ENCODE measurements at regions not wholly inside any gene's neighbourhood (a gene's known extent, or its start where the extent isn't known, plus 50 kb on each side); places are given as distances from the start of the nearest gene placed in this dataset.

- no peak for DNase-seq (ENCODE audit: low read depth in 3 of 3)
These were observed 222.3 kb downstream of the ETS1 start for GRCh38 chr11:128365044-128365443.

GRCh38 chr11:128361451-128362020 is 225.8 kb downstream of the ETS1 start:
- DNase-seq (ENCODE audit: low read depth in 3 of 3) = no peak

- no peak for DNase-seq (ENCODE audit: low read depth in 3 of 3)
These were observed 227.8 kb downstream of the ETS1 start for GRCh38 chr11:128359515-128359914.

GRCh38 chr11:128357073-128357472 is 230.3 kb downstream of the ETS1 start:
- DNase-seq (ENCODE audit: low read depth in 3 of 3) = no peak

GRCh38 chr11:128355558-128355957 is 231.8 kb downstream of the ETS1 start:
- no peak for DNase-seq (ENCODE audit: low read depth in 3 of 3)

GRCh38 chr11:128354476-128354875 is 232.9 kb downstream of the ETS1 start:
- no peak for DNase-seq (ENCODE audit: low read depth in 3 of 3)

GRCh38 chr11:128351168-128351567 is 236.2 kb downstream of the ETS1 start:
- no peak for DNase-seq (ENCODE audit: low read depth in 3 of 3)

GRCh38 chr11:128349650-128350299 is 237.6 kb downstream of the ETS1 start:
- no peak for DNase-seq (ENCODE audit: low read depth in 3 of 3)

- no peak for DNase-seq (ENCODE audit: low read depth in 3 of 3)
These were observed 240.6 kb downstream of the ETS1 start for GRCh38 chr11:128346804-128347203.

- no peak for DNase-seq (ENCODE audit: low read depth in 3 of 3)
These were observed 242.0 kb downstream of the ETS1 start for GRCh38 chr11:128345316-128345715.

GRCh38 chr11:128343870-128344269 is 243.5 kb downstream of the ETS1 start:
- DNase-seq (ENCODE audit: low read depth in 3 of 3) = no peak

GRCh38 chr11:128343135-128343514 is 244.2 kb downstream of the ETS1 start:
- DNase-seq (ENCODE audit: low read depth in 3 of 3) = no peak

GRCh38 chr11:128342511-128343134 is 244.7 kb downstream of the ETS1 start:
- DNase-seq (ENCODE audit: low read depth in 3 of 3) = peak in 1 of 3 experiments; percentile 31

- DNase-seq (ENCODE audit: low read depth in 3 of 3) = no peak
These were observed 245.8 kb downstream of the ETS1 start for GRCh38 chr11:128341280-128342248.

- no peak for DNase-seq (ENCODE audit: low read depth in 3 of 3)
These were observed 247.6 kb downstream of the ETS1 start for GRCh38 chr11:128339792-128340191.

- DNase-seq (ENCODE audit: low read depth in 3 of 3) = no peak
These were observed 248.5 kb downstream of the ETS1 start for GRCh38 chr11:128338811-128339210.

GRCh38 chr11:128336203-128336602 is 251.2 kb downstream of the ETS1 start:
- DNase-seq (ENCODE audit: low read depth in 3 of 3) = no peak

GRCh38 chr11:128335729-128336128 is 251.6 kb downstream of the ETS1 start:
- DNase-seq (ENCODE audit: low read depth in 3 of 3) = no peak

- no peak for DNase-seq (ENCODE audit: low read depth in 3 of 3)
These were observed 252.9 kb downstream of the ETS1 start for GRCh38 chr11:128334311-128335044.

GRCh38 chr11:128331317-128331716 is 256.0 kb downstream of the ETS1 start:
- no peak for DNase-seq (ENCODE audit: low read depth in 3 of 3)

GRCh38 chr11:128330203-128330602 is 257.2 kb downstream of the ETS1 start:
- no peak for DNase-seq (ENCODE audit: low read depth in 3 of 3)
